ENCODE measurements at regions not wholly inside any gene's neighbourhood (a gene's known extent, or its start where the extent isn't known, plus 50 kb on each side); places are given as distances from the start of the nearest gene placed in this dataset.

- H3K23ac ChIP-seq (ENCODE audit: low read length in 2 of 2), result no peak overlapping the region
- no peaks in the 10 kb centered on the region for H3K79me1 ChIP-seq (replicated peaks; ENCODE audit: low read length, poor library complexity, severe bottlenecking)
- H3K4me2 ChIP-seq (ENCODE audit: low read length, poor library complexity, severe bottlenecking), result no peak overlapping the region
- H3K14ac ChIP-seq (ENCODE audit: low read length in 2 of 2), result no peak overlapping the region
- no peak overlapping the region for H2AK5ac ChIP-seq (ENCODE audit: low read length, severe bottlenecking)
- H3K9ac ChIP-seq (ENCODE audit: low read length), result no peak overlapping the region
- H3K4me3 ChIP-seq (ENCODE audit: insufficient read depth in 1 of 2, low read depth in 1 of 2, low read length in 2 of 2), result no peak overlapping the region
- H3K9me3 ChIP-seq (ENCODE audit: control insufficient read depth, low read length), result no peaks in the 10 kb centered on the region
- no peaks in the 10 kb centered on the region for H3K36me3 ChIP-seq (ENCODE audit: control insufficient read depth in 1 of 2, insufficient read depth in 2 of 2, low read depth in 1 of 2, low read length in 2 of 2)
- no peak overlapping the region for H2AFZ ChIP-seq (ENCODE audit: low read depth, low read length)
- H3K4ac ChIP-seq (ENCODE audit: low read depth in 1 of 2, low read length in 2 of 2), result no peak overlapping the region
- H3K27me3 ChIP-seq (ENCODE audit: control insufficient read depth in 1 of 2, insufficient read depth in 1 of 2, low read length in 2 of 2), result no peaks in the 10 kb centered on the region
- no peak overlapping the region for H3K18ac ChIP-seq (ENCODE audit: low read depth in 1 of 2, low read length in 2 of 2)
- no peak overlapping the region for H3K27ac ChIP-seq (ENCODE audit: low read length, poor library complexity, severe bottlenecking)
- no peak overlapping the region for H2BK5ac ChIP-seq (ENCODE audit: low read depth, low read length, poor library complexity, severe bottlenecking)
- no peak overlapping the region for H4K8ac ChIP-seq (ENCODE audit: low read length)
- no peak overlapping the region for H2BK12ac ChIP-seq (ENCODE audit: low read length in 2 of 2)
- no peak overlapping the region for H2BK120ac ChIP-seq (ENCODE audit: low read depth, low read length)
- H3K4me1 ChIP-seq (ENCODE audit: control insufficient read depth, insufficient read depth, low read depth, low read length), result no peaks in the 10 kb centered on the region
- DNase-seq, result peak; percentile 4
- no peak overlapping the region for H2BK15ac ChIP-seq (ENCODE audit: low read depth, poor library complexity, severe bottlenecking)
- H4K91ac ChIP-seq (ENCODE audit: low read length), result no peak overlapping the region
- no CpG with 5 or more reads among the region's 2 CpGs for WGBS
These were observed 1034.1 kb upstream of the PRMT6 start for GRCh38 chr1:106022312-106022902.

- no peak overlapping the region for H3K9ac ChIP-seq (ENCODE audit: low read length)
- no peaks in the 10 kb centered on the region for H3K27me3 ChIP-seq (ENCODE audit: control insufficient read depth in 1 of 2, insufficient read depth in 1 of 2, low read length in 2 of 2)
- H3K36me3 ChIP-seq (ENCODE audit: control insufficient read depth in 1 of 2, insufficient read depth in 2 of 2, low read depth in 1 of 2, low read length in 2 of 2), result no peaks in the 10 kb centered on the region
- no peak overlapping the region for H2AK5ac ChIP-seq (ENCODE audit: low read length, severe bottlenecking)
- H2BK12ac ChIP-seq (ENCODE audit: low read length in 2 of 2), result no peak overlapping the region
- H3K18ac ChIP-seq (ENCODE audit: low read depth in 1 of 2, low read length in 2 of 2), result no peak overlapping the region
- no peak overlapping the region for H2AFZ ChIP-seq (ENCODE audit: low read depth, low read length)
- no peak overlapping the region for H4K8ac ChIP-seq (ENCODE audit: low read length)
- no peak overlapping the region for H3K23ac ChIP-seq (ENCODE audit: low read length in 2 of 2)
- H3K4ac ChIP-seq (ENCODE audit: low read depth in 1 of 2, low read length in 2 of 2), result no peak overlapping the region
- no peak overlapping the region for H2BK5ac ChIP-seq (ENCODE audit: low read depth, low read length, poor library complexity, severe bottlenecking)
- H2BK120ac ChIP-seq (ENCODE audit: low read depth, low read length), result no peak overlapping the region
- H3K4me1 ChIP-seq (ENCODE audit: control insufficient read depth, insufficient read depth, low read depth, low read length), result no peaks in the 10 kb centered on the region
- H3K14ac ChIP-seq (ENCODE audit: low read length in 2 of 2), result no peak overlapping the region
- H3K79me1 ChIP-seq (replicated peaks; ENCODE audit: low read length, poor library complexity, severe bottlenecking), result no peaks in the 10 kb centered on the region
- no peak overlapping the region for H3K4me2 ChIP-seq (ENCODE audit: low read length, poor library complexity, severe bottlenecking)
- no peak overlapping the region for H2BK15ac ChIP-seq (ENCODE audit: low read depth, poor library complexity, severe bottlenecking)
- H3K9me3 ChIP-seq (ENCODE audit: control insufficient read depth, low read length), result no peaks in the 10 kb centered on the region
- no peak overlapping the region for H3K4me3 ChIP-seq (ENCODE audit: insufficient read depth in 1 of 2, low read depth in 1 of 2, low read length in 2 of 2)
- no peak overlapping the region for H4K91ac ChIP-seq (ENCODE audit: low read length)
- H3K27ac ChIP-seq (ENCODE audit: low read length, poor library complexity, severe bottlenecking), result no peak overlapping the region
- WGBS, result 71% methylated on average over 2 of the region's 2 CpGs
- no peak for DNase-seq
These were observed 1028.6 kb upstream of the PRMT6 start for GRCh38 chr1:106027871-106028270.

DNA sequence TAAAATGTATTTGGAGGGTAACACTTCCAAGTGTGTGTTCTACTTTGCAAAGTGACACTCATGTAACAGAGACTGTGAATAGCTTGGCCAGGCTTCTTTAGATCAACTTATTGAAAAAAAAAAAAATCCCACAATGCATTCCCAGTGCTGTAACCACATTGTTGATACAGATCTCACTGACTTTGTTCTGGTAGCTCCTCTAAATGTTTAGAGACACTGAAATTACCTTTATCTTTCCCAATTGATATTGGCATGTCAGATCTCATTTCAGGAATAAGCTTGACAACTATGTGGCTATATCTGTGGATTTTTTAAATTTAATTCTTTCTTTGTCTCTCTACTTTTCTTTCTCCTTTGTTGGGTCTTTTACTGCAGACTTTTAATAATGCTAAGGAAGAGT lies 1018.9 kb upstream of the PRMT6 start:
- no peak overlapping the region for H3K14ac ChIP-seq (ENCODE audit: low read length in 2 of 2)
- H3K9me3 ChIP-seq (ENCODE audit: control insufficient read depth, low read length), result peaks cover 47% of the 10 kb centered on the region
- no peak overlapping the region for H3K18ac ChIP-seq (ENCODE audit: low read depth in 1 of 2, low read length in 2 of 2)
- no peaks in the 10 kb centered on the region for H3K36me3 ChIP-seq (ENCODE audit: control insufficient read depth in 1 of 2, insufficient read depth in 2 of 2, low read depth in 1 of 2, low read length in 2 of 2)
- H3K23ac ChIP-seq (ENCODE audit: low read length in 2 of 2), result no peak overlapping the region
- H2BK12ac ChIP-seq (ENCODE audit: low read length in 2 of 2), result no peak overlapping the region
- no peak overlapping the region for H3K27ac ChIP-seq (ENCODE audit: low read length, poor library complexity, severe bottlenecking)
- H4K91ac ChIP-seq (ENCODE audit: low read length), result no peak overlapping the region
- no peaks in the 10 kb centered on the region for H3K4me1 ChIP-seq (ENCODE audit: control insufficient read depth, insufficient read depth, low read depth, low read length)
- H3K4me2 ChIP-seq (ENCODE audit: low read length, poor library complexity, severe bottlenecking), result no peak overlapping the region
- H2BK120ac ChIP-seq (ENCODE audit: low read depth, low read length), result no peak overlapping the region
- H2BK5ac ChIP-seq (ENCODE audit: low read depth, low read length, poor library complexity, severe bottlenecking), result no peak overlapping the region
- no peak overlapping the region for H3K9ac ChIP-seq (ENCODE audit: low read length)
- no peak overlapping the region for H2AK5ac ChIP-seq (ENCODE audit: low read length, severe bottlenecking)
- H4K8ac ChIP-seq (ENCODE audit: low read length), result no peak overlapping the region
- no peak overlapping the region for H3K4me3 ChIP-seq (ENCODE audit: insufficient read depth in 1 of 2, low read depth in 1 of 2, low read length in 2 of 2)
- no peak overlapping the region for H3K4ac ChIP-seq (ENCODE audit: low read depth in 1 of 2, low read length in 2 of 2)
- DNase-seq, result no peak
- H2BK15ac ChIP-seq (ENCODE audit: low read depth, poor library complexity, severe bottlenecking), result no peak overlapping the region
- no peaks in the 10 kb centered on the region for H3K79me1 ChIP-seq (replicated peaks; ENCODE audit: low read length, poor library complexity, severe bottlenecking)
- H3K27me3 ChIP-seq (ENCODE audit: control insufficient read depth in 1 of 2, insufficient read depth in 1 of 2, low read length in 2 of 2), result no peaks in the 10 kb centered on the region
- no peak overlapping the region for H2AFZ ChIP-seq (ENCODE audit: low read depth, low read length)

DNA sequence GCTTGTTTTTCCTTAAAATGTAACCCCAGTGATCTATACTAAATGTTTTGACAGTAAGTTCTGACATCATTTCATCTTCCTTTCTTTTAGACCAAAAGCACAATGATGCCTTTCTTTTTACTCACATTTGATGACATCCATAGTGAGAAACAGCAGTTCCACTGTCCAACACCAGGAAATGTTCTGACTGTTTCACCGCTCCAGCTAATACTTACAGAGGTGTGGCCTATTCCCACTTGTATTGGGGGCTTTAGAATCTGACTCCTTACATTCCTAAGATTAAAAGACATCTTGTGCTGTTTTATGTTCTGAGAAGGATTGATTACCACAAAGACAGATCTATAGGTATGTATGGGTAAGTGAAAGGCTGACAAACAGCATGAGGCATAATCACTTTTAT lies 1018.2 kb upstream of the PRMT6 start:
- no peak overlapping the region for H2BK5ac ChIP-seq (ENCODE audit: low read depth, low read length, poor library complexity, severe bottlenecking)
- H3K4ac ChIP-seq (ENCODE audit: low read depth in 1 of 2, low read length in 2 of 2), result no peak overlapping the region
- 60% methylated on average over 1 of the region's 1 CpG for WGBS
- no peak overlapping the region for H4K91ac ChIP-seq (ENCODE audit: low read length)
- H2AK5ac ChIP-seq (ENCODE audit: low read length, severe bottlenecking), result no peak overlapping the region
- no peaks in the 10 kb centered on the region for H3K4me1 ChIP-seq (ENCODE audit: control insufficient read depth, insufficient read depth, low read depth, low read length)
- no peaks in the 10 kb centered on the region for H3K27me3 ChIP-seq (ENCODE audit: control insufficient read depth in 1 of 2, insufficient read depth in 1 of 2, low read length in 2 of 2)
- no peak overlapping the region for H2BK12ac ChIP-seq (ENCODE audit: low read length in 2 of 2)
- H3K14ac ChIP-seq (ENCODE audit: low read length in 2 of 2), result no peak overlapping the region
- no peaks in the 10 kb centered on the region for H3K36me3 ChIP-seq (ENCODE audit: control insufficient read depth in 1 of 2, insufficient read depth in 2 of 2, low read depth in 1 of 2, low read length in 2 of 2)
- no peak for DNase-seq
- H2BK120ac ChIP-seq (ENCODE audit: low read depth, low read length), result no peak overlapping the region
- H2AFZ ChIP-seq (ENCODE audit: low read depth, low read length), result no peak overlapping the region
- H2BK15ac ChIP-seq (ENCODE audit: low read depth, poor library complexity, severe bottlenecking), result no peak overlapping the region
- no peak overlapping the region for H3K27ac ChIP-seq (ENCODE audit: low read length, poor library complexity, severe bottlenecking)
- H4K8ac ChIP-seq (ENCODE audit: low read length), result no peak overlapping the region
- no peak overlapping the region for H3K23ac ChIP-seq (ENCODE audit: low read length in 2 of 2)
- no peak overlapping the region for H3K4me2 ChIP-seq (ENCODE audit: low read length, poor library complexity, severe bottlenecking)
- no peak overlapping the region for H3K18ac ChIP-seq (ENCODE audit: low read depth in 1 of 2, low read length in 2 of 2)
- H3K4me3 ChIP-seq (ENCODE audit: insufficient read depth in 1 of 2, low read depth in 1 of 2, low read length in 2 of 2), result no peak overlapping the region
- peaks cover 43% of the 10 kb centered on the region for H3K9me3 ChIP-seq (ENCODE audit: control insufficient read depth, low read length)
- no peak overlapping the region for H3K9ac ChIP-seq (ENCODE audit: low read length)
- no peaks in the 10 kb centered on the region for H3K79me1 ChIP-seq (replicated peaks; ENCODE audit: low read length, poor library complexity, severe bottlenecking)
